ENCODE measurements at regions not wholly inside any gene's neighbourhood (a gene's known extent, or its start where the extent isn't known, plus 50 kb on each side); places are given as distances from the start of the nearest gene placed in this dataset.

DNA sequence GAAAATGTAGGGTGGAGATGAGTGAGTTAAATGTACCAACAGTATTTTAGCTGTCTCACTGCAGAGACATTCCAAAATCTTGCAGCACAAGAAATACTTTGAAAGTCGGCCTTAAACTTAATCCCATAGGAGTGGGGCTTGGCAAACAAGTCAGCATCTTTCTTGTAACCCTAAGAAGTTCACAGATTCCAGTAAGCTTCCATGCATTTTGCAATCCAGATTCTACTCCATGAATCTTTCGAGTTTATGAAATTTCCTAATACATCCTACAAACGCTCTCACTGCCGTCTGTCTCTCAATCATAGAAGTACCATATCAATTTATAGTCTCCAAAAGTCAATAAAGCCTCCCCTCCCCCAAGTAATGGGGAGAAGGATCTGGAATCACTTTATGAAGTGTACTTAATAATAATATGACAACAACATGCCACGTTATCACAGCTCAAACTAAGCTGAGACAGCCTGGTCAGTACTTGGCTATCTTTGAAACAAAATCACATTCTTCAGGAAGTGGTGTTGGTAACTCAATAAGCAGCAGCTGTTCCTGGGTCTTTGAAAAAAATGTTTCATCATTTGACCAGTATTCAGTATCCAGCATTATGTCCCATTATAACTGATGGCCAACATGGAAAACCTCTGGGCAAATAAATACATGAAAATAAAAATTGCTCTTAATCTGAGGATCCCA, 317.4 kb upstream of the RUNX1 start:
- DNase-seq (ENCODE audit: low spot score): no peak

DNA sequence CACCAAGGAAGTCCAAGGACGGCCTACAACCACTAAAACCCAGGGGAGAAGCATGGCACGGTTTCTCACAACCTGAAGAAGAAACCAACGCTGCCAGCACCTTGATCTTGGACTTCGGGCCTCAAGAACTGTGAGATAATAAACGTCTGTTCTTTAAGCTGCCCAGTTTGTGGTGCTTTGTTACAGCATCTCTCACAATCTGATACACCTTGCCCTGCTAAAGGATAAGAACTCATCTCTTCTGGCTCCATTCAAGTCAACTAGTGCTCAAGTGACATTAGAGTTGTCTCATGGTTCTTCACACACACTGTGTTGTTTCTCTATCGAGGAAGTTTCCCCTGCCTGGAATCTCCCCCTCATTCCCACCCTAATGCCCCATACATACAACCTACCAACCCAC, 314.4 kb upstream of the RUNX1 start:
- no peak for DNase-seq (ENCODE audit: low spot score)

DNA sequence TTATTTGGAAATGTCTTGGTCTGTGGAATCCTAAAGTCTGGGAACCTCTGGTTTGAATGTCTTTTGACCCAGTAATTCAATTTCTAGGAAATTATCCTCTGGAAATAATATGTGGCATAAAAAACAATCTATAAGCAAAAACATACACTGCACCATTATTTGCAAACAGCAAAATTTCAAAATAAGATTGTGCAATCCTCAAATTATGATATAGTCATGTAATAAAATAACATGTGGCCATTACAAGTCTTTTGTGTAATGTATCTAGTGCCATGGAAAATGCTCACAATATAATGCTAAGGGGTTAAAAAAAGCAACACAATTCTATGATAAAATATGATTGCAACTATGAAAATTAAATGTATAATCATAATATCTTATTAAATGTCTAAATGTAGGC, 312.9 kb upstream of the RUNX1 start:
- no peak for DNase-seq (ENCODE audit: low spot score)

DNA sequence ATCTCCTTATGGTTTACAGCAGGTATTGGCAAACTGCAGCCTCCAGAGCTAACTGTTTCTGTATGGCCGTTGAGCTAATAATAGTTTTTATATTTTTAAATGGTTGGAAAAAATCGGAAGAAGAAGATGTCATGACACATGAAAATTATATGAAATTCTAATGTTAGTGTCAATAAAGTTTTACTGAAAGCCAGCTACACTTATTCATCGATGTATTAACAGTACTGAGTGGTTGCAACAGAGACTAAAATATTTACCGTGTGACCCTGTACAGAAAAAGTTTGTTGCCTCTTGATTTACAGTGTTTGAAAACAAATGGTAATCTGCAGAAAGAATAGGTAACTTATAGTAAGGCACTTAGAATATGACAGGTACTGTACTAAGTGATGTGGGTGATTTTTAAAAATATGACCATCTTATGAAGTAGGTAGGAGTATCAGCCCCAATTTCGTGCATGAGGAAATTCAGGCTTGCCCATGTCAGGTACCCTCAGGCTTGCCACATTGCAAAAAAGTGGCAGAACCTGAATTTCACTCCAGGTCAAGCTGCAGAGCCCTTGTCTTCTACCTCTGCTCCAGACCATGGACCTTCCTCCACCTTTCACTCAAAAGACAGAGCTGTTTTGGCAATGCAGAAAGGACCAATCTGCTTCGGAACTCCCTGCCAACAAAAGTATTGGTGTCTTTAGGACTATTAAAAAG, 311.9 kb upstream of the RUNX1 start:
- no peak for DNase-seq (ENCODE audit: low spot score)

DNA sequence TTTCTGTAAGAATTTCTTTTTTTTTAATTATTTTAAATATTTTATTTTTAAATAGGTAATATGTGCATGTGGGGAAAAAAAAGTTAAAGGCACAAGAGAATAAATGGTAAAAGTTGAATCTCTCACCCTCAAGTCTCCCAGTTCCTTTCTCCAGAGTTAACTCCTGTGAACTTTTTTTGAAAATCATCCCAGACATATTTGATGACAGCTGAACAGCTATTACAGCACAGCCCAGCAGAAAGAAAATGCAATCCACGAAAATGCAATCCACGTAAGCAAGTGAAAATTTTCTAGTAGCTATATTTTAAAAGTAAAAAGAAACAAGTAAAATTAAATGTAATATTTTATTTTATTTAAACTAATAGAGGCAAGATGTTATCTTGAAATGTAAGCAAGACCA, 310.0 kb upstream of the RUNX1 start:
- no peak for DNase-seq (ENCODE audit: low spot score)

DNA sequence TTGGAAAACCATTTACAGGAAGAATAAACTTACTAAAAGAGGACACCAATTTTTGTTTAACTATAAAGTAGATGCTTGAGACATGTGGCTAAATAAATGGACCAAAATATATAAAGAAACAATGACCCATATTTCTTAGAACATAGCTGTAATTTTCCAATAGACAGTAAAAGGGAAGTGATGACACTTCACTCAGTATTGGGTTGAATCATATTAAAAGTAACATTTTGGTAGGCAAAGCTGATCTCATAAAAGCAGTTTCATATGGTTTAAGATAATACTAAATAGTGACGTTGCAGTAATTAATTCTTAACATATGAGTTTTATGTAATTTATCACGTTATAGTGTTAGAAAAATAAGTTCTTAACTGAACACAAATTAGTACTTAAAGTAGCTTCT, 308.9 kb upstream of the RUNX1 start:
- DNase-seq (ENCODE audit: low spot score): no peak

DNA sequence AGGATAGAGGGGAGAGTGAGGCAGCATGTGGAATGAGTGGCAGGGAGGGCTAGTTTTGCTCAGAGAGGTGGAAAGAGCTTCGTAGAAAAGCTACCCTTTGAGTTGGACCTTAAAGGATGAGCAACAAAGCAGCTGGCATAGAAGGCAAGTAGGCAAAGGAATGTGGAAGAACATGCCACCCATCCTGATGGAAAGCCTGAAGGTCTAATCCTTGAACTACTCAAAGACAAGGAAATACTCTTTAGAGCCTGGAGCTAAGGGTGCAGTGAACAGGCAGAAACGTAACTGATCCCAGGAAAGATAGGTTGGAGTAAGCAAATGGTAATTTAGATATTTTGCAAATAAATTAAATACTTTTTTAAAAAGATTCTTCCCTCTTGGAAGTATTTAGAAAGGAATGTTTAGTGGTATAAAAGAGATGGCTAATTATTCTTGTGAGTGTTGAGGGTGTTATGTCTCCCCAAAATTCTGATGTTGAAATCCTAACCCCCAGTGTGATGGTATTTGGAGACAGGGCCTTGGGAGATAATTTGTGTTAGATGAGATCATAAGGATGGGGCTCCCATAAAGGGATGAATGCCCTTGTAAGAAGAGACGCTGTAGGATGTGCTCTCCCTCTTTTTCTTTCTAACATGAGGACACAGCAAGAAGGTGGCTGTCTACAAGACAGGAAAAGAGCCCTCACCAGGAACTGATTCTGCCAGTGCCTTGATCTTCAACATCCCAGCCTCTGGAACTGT, 308.1 kb upstream of the RUNX1 start:
- no peak for DNase-seq (ENCODE audit: low spot score)

DNA sequence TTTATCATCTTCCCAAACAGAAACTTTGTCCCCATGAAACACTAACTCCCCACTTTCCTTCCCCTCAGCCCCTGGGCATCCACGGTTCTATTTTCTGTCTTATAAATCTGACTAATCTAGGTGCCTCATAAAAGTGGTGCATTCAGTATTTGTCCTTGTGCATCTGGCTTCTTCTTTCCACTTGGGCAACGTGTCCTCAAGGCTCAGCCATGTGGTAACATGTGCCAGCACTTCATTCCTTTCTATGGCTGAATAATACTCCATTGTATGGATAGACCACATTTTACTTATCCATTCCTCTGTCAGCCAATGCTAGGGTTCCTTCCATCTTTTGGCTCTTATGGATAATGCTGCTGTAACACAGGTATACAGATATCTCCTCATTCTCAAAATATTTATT, 305.0 kb upstream of the RUNX1 start:
- DNase-seq (ENCODE audit: low spot score): no peak

DNA sequence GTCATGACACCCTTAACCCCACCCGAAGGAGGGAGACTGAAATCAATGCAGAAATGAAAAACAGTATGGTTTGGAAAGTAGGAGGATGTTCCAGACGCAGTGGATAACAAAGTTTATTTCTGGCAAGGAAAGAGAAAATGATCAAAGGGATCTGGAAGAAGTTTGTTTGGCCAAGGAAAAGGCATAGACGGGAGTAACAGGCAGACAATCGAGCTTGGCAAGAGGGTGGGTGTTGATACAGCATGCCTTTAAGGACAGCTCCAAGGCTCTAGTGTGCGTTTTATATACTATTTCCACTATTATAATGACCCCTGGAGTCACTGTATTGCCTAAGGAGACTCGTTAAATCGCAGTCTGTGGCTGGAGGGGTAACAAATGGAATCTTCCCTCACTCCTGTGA, 303.7 kb upstream of the RUNX1 start:
- DNase-seq (ENCODE audit: low spot score): no peak

DNA sequence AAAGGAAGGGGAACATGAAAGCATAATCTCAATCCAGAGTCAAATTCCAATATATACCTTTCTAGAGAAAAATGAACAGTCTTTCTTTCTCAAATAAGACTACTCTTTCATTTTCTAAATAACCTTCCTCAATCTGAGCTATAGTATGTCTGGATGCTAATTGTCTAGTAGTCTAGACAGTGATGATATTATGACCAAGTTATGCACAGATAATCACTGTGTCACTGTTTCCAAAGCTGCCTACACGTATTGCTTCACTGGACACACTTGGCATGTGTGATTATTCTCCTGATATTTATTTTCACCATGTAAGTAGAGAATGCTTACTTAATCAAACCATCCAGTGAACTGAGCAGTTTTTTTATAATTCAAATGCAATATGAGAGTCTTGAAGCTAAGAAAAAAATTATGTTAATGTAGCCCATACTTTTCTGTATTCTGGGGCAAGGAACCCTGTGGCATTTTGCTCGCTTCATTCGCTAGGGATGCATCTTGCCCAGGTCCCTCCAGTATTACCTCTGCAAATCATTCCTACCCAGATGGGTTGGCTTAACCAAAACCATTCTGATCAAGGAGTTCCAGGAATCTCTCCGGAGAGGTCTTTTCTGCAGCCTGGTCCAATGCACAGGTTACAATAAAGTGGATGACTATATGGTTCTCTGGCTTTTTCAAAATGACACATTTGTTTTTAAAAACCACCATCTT, 303.1 kb upstream of the RUNX1 start:
- DNase-seq (ENCODE audit: low spot score): no peak

DNA sequence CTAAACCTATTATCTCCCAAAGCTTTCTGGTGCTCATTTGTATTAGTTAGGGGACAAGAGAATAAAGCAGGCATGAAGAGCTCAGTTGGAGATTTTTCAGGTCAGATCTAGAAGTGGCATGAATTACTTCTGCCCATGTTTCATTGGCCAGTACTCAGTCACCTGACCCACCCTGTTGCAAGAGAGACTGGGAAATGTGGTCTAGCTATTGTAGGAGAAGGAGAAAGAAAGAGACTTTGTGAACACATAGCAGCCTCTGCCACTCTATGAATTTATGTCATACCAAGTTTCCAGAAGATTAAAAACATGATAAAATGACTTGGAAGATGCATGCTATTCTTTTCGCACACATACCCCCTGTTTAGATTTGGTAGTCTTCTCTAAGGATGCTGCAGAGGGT, 302.3 kb upstream of the RUNX1 start:
- DNase-seq (ENCODE audit: low spot score): no peak

DNA sequence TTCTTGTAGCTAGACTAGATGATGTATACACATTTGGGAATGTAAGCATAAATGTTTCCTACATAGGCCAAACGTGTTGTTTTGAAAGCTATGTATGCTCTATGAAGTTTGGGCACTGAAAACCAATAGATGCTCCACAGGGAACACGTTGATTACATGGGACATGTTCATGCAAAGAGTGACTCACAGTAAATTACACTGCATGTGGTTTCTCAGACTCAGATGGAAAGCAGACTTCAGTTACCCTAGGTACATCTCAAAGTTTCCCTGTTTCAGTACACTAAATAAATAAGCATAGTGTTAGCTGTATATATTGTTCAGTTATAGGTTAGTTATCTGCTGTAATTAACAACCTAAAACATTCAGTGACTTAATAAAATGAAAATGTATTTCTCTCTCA, 301.9 kb upstream of the RUNX1 start:
- DNase-seq (ENCODE audit: low spot score): no peak

DNA sequence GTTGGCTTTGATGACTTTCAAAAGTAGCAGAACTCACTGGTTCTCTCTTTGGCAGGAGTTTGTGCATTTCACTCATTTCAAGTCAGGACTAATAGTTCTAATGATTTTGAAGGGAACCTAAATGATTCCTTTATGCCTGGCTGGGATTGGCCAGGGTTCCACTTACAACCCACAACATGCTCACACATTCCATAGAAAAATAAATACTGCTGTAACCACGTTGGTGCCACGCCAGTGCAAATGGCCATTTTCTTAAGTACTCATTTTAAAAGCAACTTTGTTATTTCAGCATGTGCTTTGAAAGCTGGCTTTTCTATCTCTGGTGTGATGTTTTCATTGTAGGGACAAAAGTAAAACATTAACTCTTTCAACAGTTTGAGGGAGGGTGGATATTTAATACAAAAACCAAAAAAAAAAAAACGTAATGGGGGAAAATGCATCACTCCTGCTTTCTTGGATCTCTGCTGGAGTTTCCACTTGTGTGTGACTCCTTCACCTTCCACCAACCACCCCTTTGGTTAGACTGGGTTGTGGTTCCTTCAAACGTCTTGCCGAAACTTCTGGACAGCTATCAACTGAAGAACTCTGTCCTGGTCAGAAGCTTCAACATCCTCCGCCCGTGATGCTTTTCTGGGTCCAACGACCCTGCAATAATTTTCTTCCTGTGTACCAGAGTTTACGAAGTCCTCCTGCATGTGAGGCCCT, 300.4 kb upstream of the RUNX1 start:
- no peak for DNase-seq (ENCODE audit: low spot score)

DNA sequence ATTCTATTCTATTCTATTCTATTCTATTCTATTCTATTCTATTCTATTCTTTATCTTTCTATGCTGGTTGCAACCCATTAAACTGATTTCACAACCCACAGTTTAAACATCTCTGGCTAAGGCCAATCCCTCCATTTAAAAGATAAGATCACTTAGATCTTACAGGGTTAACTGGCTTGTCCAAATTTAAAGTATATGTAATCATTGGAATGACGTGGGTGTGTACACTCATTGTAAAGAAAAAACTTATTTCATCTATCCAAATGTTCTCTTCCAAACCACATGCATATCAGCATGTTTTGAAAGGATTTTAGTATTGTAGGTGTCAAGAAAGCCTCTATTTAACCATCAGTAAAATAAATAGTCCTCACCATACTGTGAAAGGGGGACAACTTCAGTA, 299.6 kb upstream of the RUNX1 start:
- DNase-seq (ENCODE audit: low spot score): no peak

DNA sequence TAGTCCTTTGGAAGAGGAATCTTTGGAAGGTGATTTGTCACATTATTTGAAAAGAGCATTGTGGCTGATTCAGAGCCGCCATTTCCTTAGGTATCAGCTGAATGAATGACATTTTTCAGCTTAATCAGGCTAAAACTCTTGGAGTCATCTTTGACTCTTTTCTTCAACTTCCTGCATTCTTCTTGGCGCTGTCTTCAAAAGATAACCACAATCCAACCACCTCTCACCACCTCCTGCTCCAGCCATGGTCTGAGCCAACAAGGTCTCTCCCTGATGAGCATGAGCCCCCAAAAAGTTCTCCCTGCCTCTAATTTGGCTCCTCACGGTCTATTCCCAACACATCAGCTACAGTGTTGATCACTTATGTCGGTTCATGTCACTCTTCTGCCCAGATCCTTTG, 297.6 kb upstream of the RUNX1 start:
- no peak for DNase-seq (ENCODE audit: low spot score)

DNA sequence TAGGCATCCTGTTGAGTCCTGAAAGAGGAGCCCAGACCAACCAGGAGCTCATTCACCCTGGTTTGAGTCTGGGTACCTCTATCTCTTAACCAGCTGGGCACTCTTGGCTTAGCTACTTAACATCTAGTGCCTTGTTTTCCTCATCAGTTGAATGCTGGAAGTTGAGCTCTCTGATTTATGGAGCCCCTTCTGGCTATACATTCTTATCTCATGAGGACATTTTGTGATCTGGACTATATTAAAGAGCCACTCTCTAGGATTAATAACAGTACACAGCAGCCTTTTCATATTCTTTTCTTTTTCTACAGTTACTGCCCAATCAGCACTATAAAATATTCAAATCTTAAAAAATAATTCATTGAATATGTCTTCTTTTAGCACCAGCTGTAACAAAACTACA, 296.9 kb upstream of the RUNX1 start:
- DNase-seq (ENCODE audit: low spot score): no peak

DNA sequence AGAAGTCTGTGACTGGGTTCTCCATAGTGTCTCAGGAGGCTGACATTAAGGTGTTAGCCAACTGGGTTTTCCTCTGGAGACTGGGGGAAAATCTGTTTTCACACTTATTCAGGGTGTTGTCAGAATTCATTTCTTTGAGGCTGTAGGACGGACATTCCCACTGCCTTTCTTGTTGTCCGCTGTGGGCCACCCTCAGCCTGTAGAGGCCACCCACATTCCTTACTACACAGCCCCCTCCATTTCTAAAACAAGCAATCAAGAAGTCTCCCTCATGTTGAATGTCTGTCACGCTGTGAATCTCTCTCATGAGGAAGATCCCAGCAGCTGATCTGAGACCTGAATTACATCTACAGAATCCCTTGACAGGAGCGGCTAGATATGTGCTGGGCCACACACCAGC, 295.5 kb upstream of the RUNX1 start:
- no peak for DNase-seq (ENCODE audit: low spot score)

DNA sequence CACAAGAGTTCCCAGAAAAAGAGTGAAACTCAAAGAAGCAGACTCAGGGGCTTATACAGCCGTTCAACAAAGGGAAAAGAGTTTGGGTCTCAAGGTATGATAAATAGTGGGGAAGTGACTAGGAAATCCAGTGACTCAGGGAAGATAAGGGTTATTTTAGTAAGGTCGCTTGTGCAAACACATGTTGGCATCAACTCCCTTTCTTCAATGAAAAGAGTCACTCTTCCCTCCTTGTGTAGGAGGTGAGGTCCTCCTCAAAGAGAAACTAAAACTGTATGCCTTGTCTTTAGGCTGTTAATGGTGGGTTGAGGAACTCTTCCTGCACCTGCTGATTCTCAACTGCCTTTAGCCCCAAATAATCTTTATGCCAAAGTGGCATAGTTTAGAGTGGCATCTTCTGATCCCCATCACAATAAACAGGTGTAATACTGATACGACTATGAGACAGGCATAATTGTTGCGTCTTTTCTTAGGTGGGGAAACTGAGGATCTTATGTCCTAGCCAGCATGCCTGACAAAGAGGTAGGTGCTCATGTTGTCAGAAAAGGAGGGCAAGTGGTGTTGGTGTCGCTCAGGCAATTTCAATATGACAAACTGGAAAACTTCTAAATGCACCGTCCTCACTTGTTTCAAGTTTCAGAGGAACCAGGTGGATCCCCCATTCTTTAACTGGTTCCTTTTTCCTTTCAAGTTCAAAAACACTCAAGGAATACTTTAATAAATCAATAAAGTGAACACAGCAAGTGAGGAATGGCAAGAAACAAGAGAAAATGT, 294.1 kb upstream of the RUNX1 start:
- no peak for DNase-seq (ENCODE audit: low spot score)

DNA sequence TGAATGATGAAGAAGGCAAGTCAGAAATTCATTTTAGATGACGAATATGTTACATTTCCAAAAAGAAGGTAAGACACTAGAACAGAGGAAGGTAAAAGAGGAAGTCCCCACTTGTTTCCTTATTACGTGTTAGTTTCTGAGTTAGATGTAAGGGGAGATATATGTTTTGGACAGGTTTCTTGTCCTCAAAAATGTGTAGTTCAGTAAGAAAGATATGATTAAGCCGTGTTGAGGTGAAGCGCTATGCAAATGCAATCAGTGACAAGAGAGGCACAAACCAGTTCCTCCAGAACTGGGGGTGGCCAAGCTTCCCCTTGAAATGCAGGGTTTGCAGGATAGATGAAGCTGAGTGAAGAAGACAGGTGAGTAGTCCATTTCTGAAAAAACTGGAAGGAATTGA, 293.3 kb upstream of the RUNX1 start:
- no peak for DNase-seq (ENCODE audit: low spot score)

DNA sequence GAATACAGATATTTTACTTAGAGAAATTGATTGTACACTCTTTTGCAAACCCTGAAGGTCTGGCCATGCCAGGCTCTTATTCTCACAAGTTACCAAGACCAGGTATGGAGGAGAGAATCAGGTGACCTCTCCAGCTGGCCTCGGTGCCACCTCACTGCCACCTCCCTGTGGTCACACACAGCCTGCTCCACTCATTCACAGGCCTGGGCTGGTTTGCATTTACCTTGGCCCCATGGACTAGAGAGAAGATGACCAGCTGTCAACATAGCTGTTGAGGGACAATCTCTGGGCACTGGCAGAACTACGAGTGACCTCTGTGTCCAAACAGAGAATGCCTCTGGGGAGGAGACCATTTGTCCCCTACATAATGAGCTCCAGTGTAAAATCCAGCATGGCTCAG, 291.2 kb upstream of the RUNX1 start:
- no peak for DNase-seq (ENCODE audit: low spot score)

DNA sequence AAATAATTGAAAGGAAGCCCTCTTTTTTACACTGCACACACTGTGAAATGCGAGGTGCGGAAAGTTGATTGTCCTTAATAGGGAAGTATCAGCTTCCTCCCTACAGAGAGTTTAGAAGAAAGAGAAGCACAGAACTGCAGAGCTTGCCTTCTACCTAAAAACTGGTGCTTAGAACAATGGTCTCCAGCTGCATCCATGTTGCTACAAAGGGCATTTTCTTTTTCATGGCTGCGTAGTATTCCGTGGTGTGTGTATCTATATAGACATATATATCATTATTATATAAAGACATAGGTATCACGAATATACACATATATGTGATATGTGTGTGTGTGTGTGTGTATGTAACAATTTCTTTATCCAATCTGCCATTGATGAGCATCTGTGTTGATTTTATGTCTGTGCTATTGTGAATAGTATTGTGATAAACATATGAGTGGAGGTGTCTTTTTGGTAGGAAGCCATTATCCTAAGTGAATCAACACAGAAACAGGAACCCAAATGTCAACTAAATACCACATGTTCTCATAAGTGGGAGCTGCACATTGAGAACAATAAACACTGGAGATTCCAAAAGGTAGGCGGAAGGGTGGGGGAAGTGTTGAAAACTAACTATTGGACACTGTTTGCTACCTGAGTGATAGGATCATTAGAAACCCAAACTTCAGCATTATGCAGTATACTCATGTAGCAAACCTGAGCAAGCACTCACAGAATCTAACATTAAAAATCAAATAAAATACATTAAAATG, 290.0 kb upstream of the RUNX1 start:
- no peak for DNase-seq (ENCODE audit: low spot score)
